Fibroblast of pulmonary artery (primary cell): ENCODE measurements at regions not wholly inside any gene's neighbourhood (a gene's known extent, or its start where the extent isn't known, plus 50 kb on each side); places are given as distances from the start of the nearest gene placed in this dataset.
"Not testable (repeated sequence)": the region's sequence is repeated elsewhere in the genome, so short reads cannot be mapped to it uniquely, and the experiment has no call there.

Experiments used
- DNase-seq: peaks from one replicate; pipeline ENCODE4 v3.0.0-alpha.2; 2010; ENCODE audit warnings: low read depth
- H3K4me3 ChIP-seq: replicated peaks from 2 replicates; pipeline ENCODE4 v1.5.1; 2011; ENCODE audit warnings: low read depth, mild to moderate bottlenecking, control low read depth, low read length, moderate library complexity
- CTCF ChIP-seq: IDR thresholded peaks from 2 replicates; pipeline ENCODE4 v1.5.1; 2011; ENCODE audit warnings: mild to moderate bottlenecking, control low read depth, low read length, inconsistent platforms; ENCODE audit errors: missing control alignments

- no peak overlapping the region for H3K4me3 ChIP-seq
- no peak for DNase-seq
- TF ChIP-seq CTCF, result no peak
Measured at GRCh38 chr2:190584980-190585661, 50.6 kb upstream of the NEMP2 start.

GRCh38 chr2:190587106-190587505 is 52.6 kb upstream of the NEMP2 start:
- H3K4me3 ChIP-seq, result no peak overlapping the region
- TF ChIP-seq CTCF, result no peak
- no peak for DNase-seq

GRCh38 chr2:190589008-190589407 is 54.5 kb upstream of the NEMP2 start:
- no peak for DNase-seq
- TF ChIP-seq CTCF, result no peak
- no peak overlapping the region for H3K4me3 ChIP-seq

DNA sequence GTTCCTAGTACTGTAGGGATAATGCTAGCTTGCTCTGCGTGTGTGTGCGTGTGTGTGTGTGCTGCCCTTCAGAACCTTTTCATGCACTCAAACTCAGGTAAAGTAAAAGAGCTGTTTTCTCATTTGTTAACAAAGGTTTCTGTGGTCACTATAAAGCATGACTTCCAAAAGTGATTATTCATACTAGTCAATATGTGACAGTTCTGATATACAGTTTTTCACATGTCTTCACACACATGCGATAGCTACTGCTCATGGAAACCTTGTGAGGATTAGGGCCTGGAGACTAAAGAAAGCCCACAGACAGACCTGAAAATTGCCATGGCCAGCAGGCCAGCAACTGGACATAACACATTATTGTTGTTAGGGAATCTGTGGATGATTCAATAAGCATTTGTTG is 56.9 kb upstream of the NEMP2 start:
- TF ChIP-seq CTCF, result no peak
- H3K4me3 ChIP-seq, result no peak overlapping the region
- DNase-seq, result no peak

DNA sequence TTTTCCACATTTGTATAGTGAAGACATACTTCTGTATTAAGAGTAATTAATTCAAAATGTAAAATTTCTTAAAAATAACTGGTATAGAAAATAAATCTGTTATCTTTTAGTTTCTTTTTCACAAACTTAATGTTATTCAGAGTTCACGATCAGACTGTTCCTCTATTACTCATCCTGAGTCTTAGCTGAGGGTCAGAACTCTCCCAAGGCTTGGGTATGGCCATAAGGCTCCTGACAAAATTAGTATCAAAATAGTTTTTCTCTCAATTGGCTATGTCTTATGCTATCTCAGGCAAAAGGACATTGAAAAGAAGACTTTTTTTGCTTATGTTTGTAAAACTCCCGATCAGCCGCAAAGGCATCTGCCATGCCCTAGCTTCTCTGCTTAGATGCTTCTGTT is 56.1 kb upstream of the NAB1 start:
- DNase-seq, result no peak
- TF ChIP-seq CTCF, result no peak
- no peak overlapping the region for H3K4me3 ChIP-seq

DNA sequence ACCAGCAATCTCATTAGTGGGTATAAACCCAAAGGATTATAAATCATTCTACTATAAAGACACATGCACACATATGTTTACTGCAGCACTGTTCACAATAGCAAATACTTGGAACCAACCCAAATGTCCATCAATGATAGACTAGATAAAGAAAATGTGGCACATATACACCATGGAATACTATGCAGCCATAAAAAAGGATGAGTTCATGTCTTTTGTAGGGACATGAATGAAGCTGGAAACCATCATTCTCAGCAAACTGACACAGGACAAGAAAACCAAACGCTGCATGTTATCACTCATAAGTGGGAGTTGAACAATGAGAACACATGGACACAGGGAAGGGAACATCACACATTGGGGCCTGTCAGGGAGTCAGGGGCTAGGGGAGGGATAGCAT is 53.0 kb upstream of the NAB1 start:
- not testable (repeated sequence) for DNase-seq

GRCh38 chr2:190596993-190597392 is 51.9 kb upstream of the NAB1 start:
- no peak overlapping the region for H3K4me3 ChIP-seq
- DNase-seq, result no peak
- TF ChIP-seq CTCF, result no peak

More for the DNA sequence above, 53.0 kb upstream of the NAB1 start:
- not testable (repeated sequence) for H3K4me3 ChIP-seq
